ENCODE measurements at regions not wholly inside any gene's neighbourhood (a gene's known extent, or its start where the extent isn't known, plus 50 kb on each side); places are given as distances from the start of the nearest gene placed in this dataset.

DNA sequence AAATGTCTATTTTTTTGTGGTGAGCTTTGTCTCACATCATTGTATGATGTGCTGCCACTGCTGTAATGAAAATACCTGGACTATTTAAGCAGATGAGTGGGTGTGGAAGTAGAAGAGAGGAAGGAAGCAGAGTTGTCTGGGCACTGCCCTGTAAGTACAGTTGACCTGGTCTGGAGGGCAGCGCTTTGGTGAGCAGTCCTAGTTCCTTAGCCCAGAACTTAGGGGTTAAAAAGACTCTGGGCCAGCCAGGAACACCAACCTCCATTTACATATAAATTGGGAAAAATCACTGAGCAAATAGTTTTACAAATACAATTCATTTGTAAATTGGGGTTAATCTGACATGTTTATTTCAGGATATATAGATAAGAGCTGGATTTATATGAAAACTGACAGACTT lies 347.1 kb upstream of the FAT1 start:
- Histone ChIP-seq H3K9me1 (ENCODE audit: control insufficient read depth, extremely low read depth, insufficient read depth, low read length) (no peaks in the 10 kb centered on the region), H3K4me1 (ENCODE audit: control insufficient read depth, extremely low read depth, insufficient read depth, low read length) (no peaks in the 10 kb centered on the region), H3K79me2 (ENCODE audit: control insufficient read depth, insufficient read depth, low read length) (no peaks in the 10 kb centered on the region), H3K9me3 (ENCODE audit: control insufficient read depth, low read depth, low read length) (no peaks in the 10 kb centered on the region), H3K4me3 (ENCODE audit: control insufficient read depth in 2 of 3, extremely low read depth in 1 of 3, insufficient read depth in 2 of 3, low read depth in 1 of 3, low read length in 3 of 3) (no peak overlapping the region), H3K9ac (ENCODE audit: control insufficient read depth, extremely low read depth, insufficient read depth, low read length) (no peak overlapping the region), H4K20me1 (ENCODE audit: control insufficient read depth, extremely low read depth, insufficient read depth, low read length) (no peaks in the 10 kb centered on the region), H3K36me3 (ENCODE audit: control insufficient read depth in 2 of 2, extremely low read depth in 1 of 2, insufficient read depth in 2 of 2, low read length in 2 of 2) (no peaks in the 10 kb centered on the region), H2AFZ (ENCODE audit: control insufficient read depth, low read length) (no peak overlapping the region), H3K4me2 (ENCODE audit: control insufficient read depth, extremely low read depth, insufficient read depth, low read depth, low read length) (no peak overlapping the region), H3K27me3 (ENCODE audit: control insufficient read depth, extremely low read depth, insufficient read depth, low read length) (no peaks in the 10 kb centered on the region), H3K27ac (ENCODE audit: control insufficient read depth, insufficient read depth, low read length) (no peak overlapping the region)
- DNase-seq (ENCODE audit: low read depth, low spot score): no peak
- no peak for TF ChIP-seq EZH2 (IDR thresholded peaks at IDR 0.05; ENCODE audit: low read length)
- TF ChIP-seq, protein P1, sequence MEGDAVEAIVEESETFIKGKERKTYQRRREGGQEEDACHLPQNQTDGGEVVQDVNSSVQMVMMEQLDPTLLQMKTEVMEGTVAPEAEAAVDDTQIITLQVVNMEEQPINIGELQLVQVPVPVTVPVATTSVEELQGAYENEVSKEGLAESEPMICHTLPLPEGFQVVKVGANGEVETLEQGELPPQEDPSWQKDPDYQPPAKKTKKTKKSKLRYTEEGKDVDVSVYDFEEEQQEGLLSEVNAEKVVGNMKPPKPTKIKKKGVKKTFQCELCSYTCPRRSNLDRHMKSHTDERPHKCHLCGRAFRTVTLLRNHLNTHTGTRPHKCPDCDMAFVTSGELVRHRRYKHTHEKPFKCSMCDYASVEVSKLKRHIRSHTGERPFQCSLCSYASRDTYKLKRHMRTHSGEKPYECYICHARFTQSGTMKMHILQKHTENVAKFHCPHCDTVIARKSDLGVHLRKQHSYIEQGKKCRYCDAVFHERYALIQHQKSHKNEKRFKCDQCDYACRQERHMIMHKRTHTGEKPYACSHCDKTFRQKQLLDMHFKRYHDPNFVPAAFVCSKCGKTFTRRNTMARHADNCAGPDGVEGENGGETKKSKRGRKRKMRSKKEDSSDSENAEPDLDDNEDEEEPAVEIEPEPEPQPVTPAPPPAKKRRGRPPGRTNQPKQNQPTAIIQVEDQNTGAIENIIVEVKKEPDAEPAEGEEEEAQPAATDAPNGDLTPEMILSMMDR (optimal IDR thresholded peaks at IDR 0.05 in 1 of 3, IDR thresholded peaks at IDR 0.05 in 1 of 3, conservative IDR thresholded peaks at IDR 0.05 in 1 of 3; ENCODE audit: extremely low read depth in 1 of 3, insufficient read depth in 2 of 3, low read length in 3 of 3): no peak
- dilution Hi-C loops (cut with MboI; ENCODE audit: extremely low pct_ligation_motif_present, low sequenced_read_pairs): no loop called here
- no peak for FAIRE-seq

DNA sequence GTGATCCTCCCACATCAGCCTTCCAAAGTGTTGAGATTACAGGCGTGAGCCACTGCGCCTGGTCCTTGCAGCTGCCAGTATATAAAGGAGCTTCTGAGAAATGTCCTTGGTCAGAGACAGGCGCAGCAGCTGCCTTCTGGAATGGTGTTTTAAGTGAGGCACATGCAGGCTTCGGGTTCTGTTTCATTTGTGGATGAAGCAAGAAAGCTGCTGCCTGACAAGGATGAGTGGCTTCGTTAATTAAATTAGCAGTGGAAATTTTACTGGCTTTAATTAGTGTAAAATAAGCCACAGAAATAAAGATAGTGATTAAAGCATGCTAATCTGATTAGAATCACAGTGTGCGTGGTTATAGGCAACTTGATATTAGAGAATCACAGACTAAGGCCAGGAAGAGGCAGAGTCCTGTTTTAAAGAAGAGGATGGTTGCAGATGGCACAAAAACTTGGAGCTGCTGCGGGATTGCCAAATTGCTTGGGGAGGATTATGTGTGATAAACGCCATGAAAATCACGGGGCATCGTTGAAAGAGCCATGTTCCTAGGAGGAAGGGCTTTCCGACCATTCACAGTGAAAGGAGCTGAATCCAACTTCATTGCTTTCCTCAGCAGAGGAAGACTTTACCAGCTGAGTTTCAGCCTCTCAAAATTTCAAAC lies 348.4 kb upstream of the FAT1 start:
- Histone ChIP-seq H3K4me2 (ENCODE audit: control insufficient read depth, extremely low read depth, insufficient read depth, low read depth, low read length) (no peak overlapping the region), H3K27me3 (ENCODE audit: control insufficient read depth, extremely low read depth, insufficient read depth, low read length) (no peaks in the 10 kb centered on the region), H2AFZ (ENCODE audit: control insufficient read depth, low read length) (no peak overlapping the region), H3K4me3 (ENCODE audit: control insufficient read depth in 2 of 3, extremely low read depth in 1 of 3, insufficient read depth in 2 of 3, low read depth in 1 of 3, low read length in 3 of 3) (no peak overlapping the region), H3K9ac (ENCODE audit: control insufficient read depth, extremely low read depth, insufficient read depth, low read length) (no peak overlapping the region), H3K79me2 (ENCODE audit: control insufficient read depth, insufficient read depth, low read length) (no peaks in the 10 kb centered on the region), H3K27ac (ENCODE audit: control insufficient read depth, insufficient read depth, low read length) (no peak overlapping the region), H4K20me1 (ENCODE audit: control insufficient read depth, extremely low read depth, insufficient read depth, low read length) (no peaks in the 10 kb centered on the region), H3K9me1 (ENCODE audit: control insufficient read depth, extremely low read depth, insufficient read depth, low read length) (no peaks in the 10 kb centered on the region), H3K4me1 (ENCODE audit: control insufficient read depth, extremely low read depth, insufficient read depth, low read length) (no peaks in the 10 kb centered on the region), H3K9me3 (ENCODE audit: control insufficient read depth, low read depth, low read length) (no peaks in the 10 kb centered on the region), H3K36me3 (ENCODE audit: control insufficient read depth in 2 of 2, extremely low read depth in 1 of 2, insufficient read depth in 2 of 2, low read length in 2 of 2) (no peaks in the 10 kb centered on the region)
- DNase-seq (ENCODE audit: low read depth, low spot score): no peak
- FAIRE-seq: no peak
- TF ChIP-seq EZH2 (IDR thresholded peaks at IDR 0.05; ENCODE audit: low read length): no peak
- TF ChIP-seq, protein P1 (optimal IDR thresholded peaks at IDR 0.05 in 1 of 3, IDR thresholded peaks at IDR 0.05 in 1 of 3, conservative IDR thresholded peaks at IDR 0.05 in 1 of 3; ENCODE audit: extremely low read depth in 1 of 3, insufficient read depth in 2 of 3, low read length in 3 of 3): no peak
- dilution Hi-C loops (cut with MboI; ENCODE audit: extremely low pct_ligation_motif_present, low sequenced_read_pairs): no loop called here
